Stimulated activated CD4-positive, alpha-beta T cell treated with anti-CD3 and anti-CD28 coated beads, Interleukin-4, amount 100 ng/mL, for 24 hours (primary cell): ENCODE measurements at regions not wholly inside any gene's neighbourhood (a gene's known extent, or its start where the extent isn't known, plus 50 kb on each side); places are given as distances from the start of the nearest gene placed in this dataset.
"Not testable (repeated sequence)": the region's sequence is repeated elsewhere in the genome, so short reads cannot be mapped to it uniquely, and the experiment has no call there.

ENCODE experiments used
- DNase-seq: peaks from one replicate; pipeline ENCODE4 v3.0.0-alpha.2; 2020

- DNase-seq, result no peak
Measured at GRCh38 chr5:127133071-127133470, 59.8 kb upstream of the C5orf63 start.

GRCh38 chr5:127136908-127137307, 63.6 kb upstream of the C5orf63 start:
- no peak for DNase-seq

GRCh38 chr5:127143722-127144121, 70.4 kb upstream of the C5orf63 start:
- no peak for DNase-seq

- DNase-seq, result no peak
Measured at GRCh38 chr5:127153031-127153430, 79.7 kb upstream of the C5orf63 start.

DNA sequence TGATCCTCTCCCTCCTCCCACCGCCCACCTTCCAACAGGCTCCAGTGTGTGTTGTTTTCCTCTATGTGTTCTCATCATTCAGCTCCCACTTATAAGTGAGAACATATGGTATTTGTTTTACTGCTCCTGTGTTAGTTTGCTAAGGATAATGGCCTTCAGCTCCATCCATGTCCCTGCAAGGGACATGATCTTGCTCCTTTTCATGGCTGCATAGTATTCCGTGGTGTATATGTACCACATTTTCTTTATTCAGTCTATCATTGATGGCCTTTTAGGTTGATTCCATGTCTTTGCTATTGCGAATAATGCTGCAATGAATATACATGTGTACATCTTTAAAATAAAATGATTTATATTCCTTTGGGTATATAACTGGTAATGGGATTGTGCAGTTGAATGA, 80.2 kb upstream of the C5orf63 start:
- no peak for DNase-seq

DNA sequence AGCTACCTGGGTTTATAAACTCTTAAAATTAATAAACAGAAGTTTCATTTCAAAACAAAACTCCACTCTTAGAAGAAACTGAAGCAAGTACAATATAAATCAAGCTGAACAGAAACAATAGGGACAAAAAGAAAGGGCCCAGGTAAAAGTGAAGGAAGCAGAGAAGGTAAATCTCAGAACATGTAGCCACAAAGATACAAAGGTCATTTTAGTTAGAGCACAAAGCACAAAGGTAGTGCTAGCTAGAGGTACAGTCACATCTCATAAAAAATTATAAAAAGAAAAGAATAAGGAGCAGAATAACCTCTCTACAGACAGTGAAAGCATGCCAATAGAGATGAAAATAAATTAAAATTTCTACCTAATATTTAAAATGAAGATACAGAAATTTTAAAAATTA, 90.4 kb upstream of the C5orf63 start:
- no peak for DNase-seq

DNA sequence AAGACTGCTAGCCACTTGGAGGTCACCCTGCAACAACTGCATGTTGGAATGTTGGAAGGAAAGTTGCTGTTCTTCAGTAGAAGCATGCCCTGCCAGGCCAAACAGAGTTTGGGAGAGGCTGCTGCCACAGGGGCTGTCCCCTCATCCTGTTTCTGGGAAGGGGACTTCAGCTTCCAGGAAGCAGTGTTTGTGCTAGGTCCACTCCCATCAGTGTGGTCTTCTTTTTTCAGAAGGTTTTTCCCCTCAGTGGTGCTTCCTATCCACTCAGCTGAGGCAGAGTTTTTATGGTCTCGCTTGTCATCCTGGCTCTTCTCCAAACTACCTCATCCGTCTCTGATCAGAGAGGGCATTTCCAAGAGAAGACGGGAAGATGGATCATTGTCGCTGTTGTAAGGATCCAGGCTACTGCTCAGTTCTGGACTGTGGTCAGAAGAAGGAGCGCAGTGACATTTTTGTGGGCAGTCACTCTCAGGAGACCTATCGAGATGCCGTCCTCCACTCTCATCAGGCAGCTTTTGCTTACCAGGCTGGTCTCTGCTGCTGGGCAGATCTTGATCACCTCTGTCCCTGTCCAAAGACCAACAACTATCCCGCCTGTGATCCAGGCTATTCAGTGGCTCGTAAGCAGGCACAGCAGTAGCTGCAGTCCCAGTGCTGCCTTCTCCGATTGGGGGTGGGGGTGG, 97.8 kb upstream of the C5orf63 start:
- no peak for DNase-seq

DNA sequence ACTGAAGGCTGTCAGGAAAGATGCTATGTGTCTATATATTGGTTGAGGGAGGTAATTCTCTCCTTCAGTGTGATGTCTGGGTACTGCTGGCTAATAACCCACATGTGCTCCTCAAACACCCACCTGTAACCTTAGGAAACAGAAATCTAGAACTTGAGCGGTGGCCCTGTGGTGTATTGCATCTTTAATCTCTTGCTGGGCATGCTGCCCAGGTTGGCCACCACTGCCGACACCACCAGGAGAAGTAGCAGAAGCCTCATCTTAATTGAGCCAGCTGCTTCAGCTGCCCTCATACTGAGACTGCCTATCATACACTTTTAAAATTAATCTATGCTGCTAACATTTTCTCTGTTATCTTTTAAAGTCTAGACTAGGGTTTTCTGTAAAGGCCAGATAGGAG, 103.5 kb upstream of the C5orf63 start:
- no peak for DNase-seq

- not testable (repeated sequence) for DNase-seq
Measured at GRCh38 chr5:127182631-127183030, 108.0 kb upstream of the MEGF10 start.

DNA sequence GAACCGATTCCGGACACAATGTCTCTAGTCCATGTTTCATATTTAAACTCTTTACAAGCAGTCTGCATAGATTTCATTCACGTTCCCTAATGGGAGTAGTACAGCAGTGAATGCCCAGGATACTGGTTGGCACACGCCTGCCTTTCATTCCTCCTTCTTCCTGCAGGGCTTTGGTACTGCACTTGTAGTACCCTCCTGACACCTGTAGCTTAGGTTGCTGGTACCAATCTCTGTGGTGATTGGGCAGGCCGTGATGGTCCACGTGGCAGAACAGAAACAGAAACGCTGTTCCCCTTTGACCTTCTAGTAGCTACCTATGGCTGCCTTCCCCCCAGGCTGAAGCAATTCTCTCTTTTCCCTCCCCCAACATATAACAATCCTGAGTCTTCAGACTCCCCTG, 107.3 kb upstream of the MEGF10 start:
- DNase-seq, result no peak

- DNase-seq, result no peak
Measured at GRCh38 chr5:127184851-127185250, 105.7 kb upstream of the MEGF10 start.

GRCh38 chr5:127186657-127187056, 103.9 kb upstream of the MEGF10 start:
- no peak for DNase-seq

GRCh38 chr5:127187706-127188105, 102.9 kb upstream of the MEGF10 start:
- no peak for DNase-seq

- DNase-seq, result no peak
Measured at GRCh38 chr5:127192150-127192549, 98.4 kb upstream of the MEGF10 start.

DNA sequence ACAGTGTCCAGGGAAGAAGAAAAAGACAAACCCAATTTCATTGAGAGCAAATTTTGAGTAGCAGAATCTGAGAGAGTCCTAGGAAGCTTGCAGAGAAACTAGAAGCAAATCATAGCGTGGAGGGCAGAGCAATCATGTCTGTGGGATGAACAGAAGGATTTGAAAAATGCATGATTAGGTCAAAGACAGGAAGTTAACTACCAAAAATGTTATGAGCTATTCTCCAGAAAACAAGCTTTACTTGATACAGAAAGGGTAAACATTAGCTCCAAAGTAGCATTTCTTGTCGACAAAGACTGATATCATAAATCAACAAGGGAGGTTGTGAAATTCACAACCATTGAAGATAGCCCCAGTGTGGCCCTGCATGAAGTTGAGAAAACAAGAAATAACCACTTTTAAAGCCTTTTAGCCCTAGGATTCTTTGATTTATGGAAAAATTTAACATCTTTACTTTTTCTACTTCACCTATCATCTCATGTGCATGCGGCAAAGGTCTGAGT, 97.7 kb upstream of the MEGF10 start:
- DNase-seq, result no peak

DNA sequence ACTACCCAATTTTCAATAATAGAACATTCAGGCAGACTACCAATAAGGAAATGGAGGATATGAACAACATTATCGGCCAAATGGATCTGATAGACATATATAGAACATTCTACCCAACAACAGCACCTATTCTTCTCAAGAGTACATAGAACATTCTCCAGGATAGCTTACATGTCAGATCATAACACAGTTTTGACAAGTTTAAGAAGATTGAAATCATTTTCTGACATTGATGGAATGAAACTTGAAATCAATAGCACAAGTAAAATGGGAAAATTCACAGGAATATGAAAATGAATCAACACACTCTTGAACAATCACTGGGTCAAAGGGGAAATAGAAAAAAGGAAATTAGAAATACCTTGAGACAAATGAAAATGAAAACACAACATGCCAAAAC, 94.6 kb upstream of the MEGF10 start:
- DNase-seq, result no peak

DNA sequence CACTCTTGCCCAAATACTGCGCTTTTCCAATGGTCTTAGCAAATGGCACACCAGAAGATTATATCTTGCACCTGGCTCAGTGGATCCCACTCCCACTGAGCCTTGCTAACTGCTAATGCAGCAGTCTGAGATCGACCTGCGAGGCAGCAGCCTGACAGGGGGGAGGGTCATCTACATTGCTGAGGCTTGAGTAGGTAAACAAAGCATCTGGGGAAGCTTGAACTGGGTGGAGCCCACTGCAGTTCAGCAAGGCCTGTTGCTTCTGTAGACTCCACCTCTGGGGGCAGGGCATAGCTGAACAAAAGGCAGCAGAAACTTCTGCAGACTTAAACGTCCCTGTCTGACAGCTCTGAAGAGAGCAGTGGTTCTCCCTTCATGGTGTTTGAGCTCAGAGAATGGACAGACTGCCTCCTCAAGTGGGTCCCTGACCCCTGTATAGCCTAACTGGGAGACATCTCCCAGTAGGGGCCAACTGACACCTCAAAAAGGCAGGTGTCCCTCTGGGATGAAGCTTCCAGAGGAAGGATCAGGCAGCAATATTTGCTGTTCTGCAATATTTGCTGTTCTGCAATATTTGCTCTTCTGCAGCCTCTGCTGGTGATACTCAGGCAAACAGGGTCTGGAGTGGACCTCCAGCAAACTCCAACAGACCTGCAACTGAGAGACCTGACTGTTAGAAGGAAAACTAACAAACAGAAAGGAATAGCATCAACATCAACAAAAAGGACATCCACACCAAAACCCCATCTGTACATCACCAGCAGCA, 93.0 kb upstream of the MEGF10 start:
- not testable (repeated sequence) for DNase-seq

GRCh38 chr5:127202738-127203137, 87.9 kb upstream of the MEGF10 start:
- not testable (repeated sequence) for DNase-seq

DNA sequence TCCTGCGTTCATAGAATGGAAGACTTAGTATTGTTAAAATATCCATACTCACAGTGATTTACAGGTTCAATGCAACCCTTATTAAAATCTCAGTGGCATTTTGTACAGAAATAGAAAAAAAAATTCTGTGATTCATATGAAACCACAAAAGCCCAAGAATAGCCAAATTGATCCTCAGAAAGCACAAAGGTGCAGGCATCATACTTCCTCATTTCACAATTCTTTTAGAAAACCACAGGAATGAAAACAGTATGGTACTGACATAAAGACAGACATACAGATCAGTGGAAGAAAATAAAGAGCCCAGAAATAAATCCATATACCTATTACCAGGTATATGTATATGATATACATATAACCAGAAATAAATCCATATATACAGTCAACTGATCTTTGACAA, 86.8 kb upstream of the MEGF10 start:
- DNase-seq, result no peak

DNA sequence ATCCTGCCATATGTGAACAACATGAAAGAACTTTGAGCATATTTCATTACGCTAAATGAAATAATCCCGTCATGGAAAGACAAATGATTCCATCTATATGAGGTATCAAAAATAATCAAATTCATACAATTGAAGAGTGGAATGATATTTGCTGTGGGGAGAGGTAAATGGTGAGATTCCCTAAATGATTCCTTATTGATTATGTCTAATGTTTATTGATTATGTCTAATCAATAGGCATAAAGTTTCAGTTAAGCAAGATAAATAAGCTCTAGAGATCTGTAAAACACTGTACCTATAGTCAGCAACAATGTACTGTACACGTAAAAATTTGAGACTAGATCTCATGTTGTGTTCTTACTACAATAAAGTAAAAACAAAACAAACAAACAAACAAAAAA, 85.4 kb upstream of the MEGF10 start:
- no peak for DNase-seq

DNA sequence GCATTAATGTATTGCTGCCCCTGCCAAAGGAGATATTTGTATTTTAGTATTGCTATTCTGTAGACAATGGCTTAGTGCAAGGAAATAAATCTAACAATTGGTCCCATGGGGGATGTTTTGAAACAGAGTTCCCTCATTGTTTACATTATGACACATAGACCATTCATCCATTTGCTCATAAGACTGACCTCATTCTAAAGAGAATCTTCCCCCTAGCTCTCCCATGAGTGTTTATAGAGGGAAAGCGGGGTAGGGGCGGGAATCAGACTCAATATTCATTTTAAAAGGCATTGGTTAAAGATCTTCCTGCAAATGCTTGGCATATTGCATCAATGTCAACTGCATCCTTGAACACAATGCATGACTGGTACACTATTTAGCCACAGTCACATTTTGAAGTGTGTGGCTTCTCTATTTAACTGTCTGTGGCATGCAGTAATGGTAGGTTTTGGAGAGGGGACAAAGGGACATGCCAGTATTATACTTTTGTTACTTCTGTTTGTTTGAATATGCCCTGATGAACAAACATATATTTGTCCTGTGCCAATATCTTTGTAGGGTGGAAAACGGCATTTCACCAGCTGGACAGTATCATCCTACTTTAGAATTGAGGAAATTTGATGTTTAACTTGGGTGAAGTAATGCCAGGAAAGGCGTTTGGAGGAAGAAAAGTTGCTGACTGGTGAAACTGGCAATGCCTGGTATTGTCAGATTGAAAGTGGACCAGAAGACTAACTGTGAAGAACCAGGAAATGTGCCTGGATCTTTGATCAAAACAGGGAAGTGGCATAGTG, 84.1 kb upstream of the MEGF10 start:
- no peak for DNase-seq

GRCh38 chr5:127210042-127210441, 80.6 kb upstream of the MEGF10 start:
- no peak for DNase-seq

DNA sequence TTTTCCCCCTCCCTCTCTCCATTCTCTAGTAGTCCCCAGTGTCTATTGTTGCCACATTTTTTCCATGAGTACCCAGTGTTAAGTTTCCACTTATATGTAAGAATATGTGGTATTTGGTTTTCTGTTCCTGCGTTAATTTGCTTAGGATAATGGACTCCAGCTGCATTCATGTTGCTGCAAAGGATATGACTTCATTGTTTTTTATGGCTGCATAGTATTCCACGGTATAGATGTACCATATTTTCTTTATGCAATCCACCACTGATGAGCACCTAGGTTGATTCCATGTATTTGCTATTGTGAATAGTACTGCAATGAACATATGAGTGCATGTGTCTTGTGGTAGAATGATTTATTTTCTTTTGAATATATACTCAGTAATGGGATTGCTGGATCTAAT, 77.4 kb upstream of the MEGF10 start:
- DNase-seq, result no peak

- DNase-seq, result no peak
Measured at GRCh38 chr5:127216143-127216542, 74.5 kb upstream of the MEGF10 start.
